IPS-18a (cell line): ENCODE measurements at regions not wholly inside any gene's neighbourhood (a gene's known extent, or its start where the extent isn't known, plus 50 kb on each side); places are given as distances from the start of the nearest gene placed in this dataset.
"Not testable (repeated sequence)": the region's sequence is repeated elsewhere in the genome, so short reads cannot be mapped to it uniquely, and the experiment has no call there.

ENCODE experiments used
- H3K27ac ChIP-seq: one replicate; pipeline ENCODE4 v1.5.1; 2013; ENCODE audit warnings: low read length
- H3K27me3 ChIP-seq: one replicate; pipeline ENCODE4 v1.6.1; 2013; ENCODE audit warnings: mild to moderate bottlenecking, low read length; ENCODE audit not compliant: control insufficient read depth, insufficient read depth
- H3K36me3 ChIP-seq: one replicate; pipeline ENCODE4 v1.6.1; 2013; ENCODE audit warnings: low read depth, low read length; ENCODE audit not compliant: control insufficient read depth
- H3K4me1 ChIP-seq: one replicate; pipeline ENCODE4 v1.6.1; 2013; ENCODE audit warnings: low read depth, low read length; ENCODE audit not compliant: control insufficient read depth
- H3K4me3 ChIP-seq: one replicate; pipeline ENCODE4 v1.5.1; 2013; ENCODE audit warnings: low read length
- H3K9ac ChIP-seq: one replicate; pipeline ENCODE4 v1.6.1; 2013; ENCODE audit warnings: mild to moderate bottlenecking, low read length, moderate library complexity
- H3K9me3 ChIP-seq: one replicate; pipeline ENCODE4 v1.6.1; 2013; ENCODE audit warnings: low read depth, low read length; ENCODE audit not compliant: control insufficient read depth

DNA sequence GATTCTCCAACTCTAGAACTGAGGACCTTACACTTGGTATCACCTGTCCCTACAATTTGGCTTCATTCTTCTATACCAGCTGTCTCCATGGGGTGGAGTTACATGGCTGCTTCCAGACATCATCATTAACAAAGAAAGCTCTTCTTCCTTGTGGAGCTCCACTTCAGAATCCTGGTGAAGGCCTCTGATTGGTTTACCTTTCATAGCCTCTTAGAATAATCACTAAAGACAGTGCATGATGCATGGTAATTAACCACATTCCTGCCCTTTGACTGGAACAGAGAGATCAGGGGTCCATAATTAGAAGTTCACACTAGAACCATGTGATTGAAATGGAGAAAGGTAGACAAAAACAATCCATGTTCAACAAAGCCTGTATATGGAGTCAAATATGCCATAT lies 112.6 kb upstream of the ZNF827 start:
- no peaks in the 10 kb centered on the region for H3K36me3 ChIP-seq
- H3K27ac ChIP-seq = no peak overlapping the region

DNA sequence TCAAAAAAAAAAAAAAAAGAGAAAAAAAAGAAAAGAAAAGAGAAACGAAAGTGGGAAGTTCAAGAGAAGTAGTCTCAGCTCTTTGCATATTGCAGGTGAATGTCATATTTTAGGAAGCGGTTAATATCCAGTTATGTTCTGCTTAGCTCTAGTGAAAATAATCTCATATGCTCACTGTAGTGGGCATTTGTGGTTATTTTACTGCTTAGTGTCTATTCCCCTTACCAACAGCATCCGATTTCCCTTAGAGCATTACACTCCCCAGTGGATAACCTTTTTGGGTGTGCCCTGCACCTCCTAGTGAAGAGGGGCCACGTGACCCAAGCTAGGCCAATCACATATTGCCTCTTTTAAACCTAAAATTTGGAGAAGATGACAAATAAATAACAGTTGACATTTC lies 111.2 kb upstream of the ZNF827 start:
- Histone ChIP-seq H3K9me3 (peaks cover 4% of the 10 kb centered on the region), H3K27ac (no peak overlapping the region), H3K4me3 (no peak overlapping the region), H3K36me3 (no peaks in the 10 kb centered on the region), H3K27me3 (no peaks in the 10 kb centered on the region), H3K9ac (no peak overlapping the region), H3K4me1 (no peaks in the 10 kb centered on the region)

More for the DNA sequence above, 112.6 kb upstream of the ZNF827 start:
- H3K4me3 ChIP-seq = no peak overlapping the region
- H3K27me3 ChIP-seq = no peaks in the 10 kb centered on the region
- H3K9ac ChIP-seq = no peak overlapping the region
- H3K9me3 ChIP-seq = peaks cover 4% of the 10 kb centered on the region
- no peaks in the 10 kb centered on the region for H3K4me1 ChIP-seq

DNA sequence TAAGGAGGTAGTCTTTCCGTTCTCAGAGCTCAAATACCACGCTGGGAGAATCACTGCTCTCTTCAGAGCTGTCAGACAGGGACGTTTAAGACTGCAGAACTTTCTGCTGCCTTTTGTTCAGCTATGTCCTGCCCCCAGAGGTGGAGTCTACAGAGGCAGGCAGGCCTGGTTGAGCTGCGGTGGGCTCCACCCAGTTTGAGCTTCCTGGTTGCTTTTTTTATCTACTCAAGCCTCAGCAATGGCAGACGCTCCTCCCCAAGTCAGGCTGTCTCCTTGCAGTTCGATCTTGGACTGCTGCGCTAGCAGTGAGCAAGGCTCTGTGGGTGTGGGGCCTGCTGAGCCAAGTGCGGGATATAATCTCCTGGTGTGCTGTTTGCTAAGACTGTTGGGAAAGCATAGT lies 109.1 kb upstream of the ZNF827 start:
- not testable (repeated sequence) for H3K27ac ChIP-seq, H3K27me3 ChIP-seq, H3K4me3 ChIP-seq, H3K9me3 ChIP-seq, H3K36me3 ChIP-seq, H3K4me1 ChIP-seq, H3K9ac ChIP-seq

DNA sequence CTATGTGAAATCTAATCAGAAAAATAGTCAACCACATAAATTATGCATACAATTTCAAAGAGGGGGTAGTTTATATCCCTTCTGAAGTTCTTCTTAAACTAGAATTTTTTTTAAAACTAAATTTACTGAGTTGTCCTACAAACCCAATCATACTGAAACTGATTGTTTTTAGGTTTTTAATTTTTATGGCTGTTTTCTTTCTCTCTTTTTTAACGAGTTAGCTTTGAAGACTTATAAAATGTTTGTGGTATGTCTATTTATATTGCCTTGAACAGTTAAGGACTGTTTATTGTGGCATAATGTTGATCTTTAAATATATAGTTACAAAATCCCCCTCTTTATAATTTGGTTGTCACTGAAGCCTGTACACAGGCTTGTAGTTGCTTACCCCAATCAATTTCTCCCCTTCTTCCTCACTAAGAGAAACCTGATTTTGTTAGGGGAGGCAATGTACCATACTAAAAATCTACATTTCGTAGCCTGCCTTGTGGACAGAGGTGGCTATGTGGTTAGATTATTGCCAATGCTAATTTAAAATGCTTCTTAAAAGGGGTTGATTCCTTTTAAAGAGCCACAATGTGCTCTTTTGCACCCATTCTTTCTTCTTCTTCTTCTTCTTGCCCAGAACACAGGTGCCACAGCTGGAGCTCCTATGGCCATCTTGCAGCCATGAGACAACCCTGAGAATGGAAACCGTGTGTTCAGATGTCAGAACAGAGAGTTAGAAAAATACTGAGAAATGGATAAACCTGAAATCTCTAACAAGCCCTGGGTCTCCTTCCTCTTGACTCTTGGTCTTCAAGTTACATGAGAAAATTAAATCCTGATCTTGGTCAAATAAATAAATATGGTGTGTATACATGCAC lies 102.7 kb upstream of the ZNF827 start:
- Histone ChIP-seq H3K4me3 (no peak overlapping the region), H3K9me3 (no peaks in the 10 kb centered on the region), H3K36me3 (no peaks in the 10 kb centered on the region), H3K4me1 (no peaks in the 10 kb centered on the region), H3K27me3 (no peaks in the 10 kb centered on the region), H3K9ac (no peak overlapping the region), H3K27ac (no peak overlapping the region)

DNA sequence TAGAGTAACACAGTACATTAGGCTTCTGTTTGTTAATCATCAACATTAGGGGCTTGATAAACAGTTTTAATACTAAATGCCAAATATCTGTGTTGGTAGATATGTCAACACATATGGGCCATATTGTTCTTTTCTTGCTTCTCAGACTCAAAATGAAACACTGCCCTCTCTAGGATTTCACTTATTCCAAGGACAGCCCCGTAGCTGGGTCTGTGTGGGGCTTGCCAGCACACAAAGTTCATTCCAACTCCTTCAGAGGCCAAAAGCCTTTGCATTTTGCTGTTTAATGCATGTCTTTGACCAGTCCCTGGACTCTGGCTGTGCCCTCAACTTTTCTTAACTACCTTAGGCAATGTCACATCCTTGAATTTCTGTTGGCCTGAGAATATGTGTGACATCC lies 102.0 kb upstream of the ZNF827 start:
- H3K9ac ChIP-seq = no peak overlapping the region
- H3K4me1 ChIP-seq = no peaks in the 10 kb centered on the region
- no peak overlapping the region for H3K4me3 ChIP-seq
- H3K27me3 ChIP-seq = no peaks in the 10 kb centered on the region
- no peak overlapping the region for H3K27ac ChIP-seq
- H3K9me3 ChIP-seq = no peaks in the 10 kb centered on the region
- H3K36me3 ChIP-seq = no peaks in the 10 kb centered on the region

DNA sequence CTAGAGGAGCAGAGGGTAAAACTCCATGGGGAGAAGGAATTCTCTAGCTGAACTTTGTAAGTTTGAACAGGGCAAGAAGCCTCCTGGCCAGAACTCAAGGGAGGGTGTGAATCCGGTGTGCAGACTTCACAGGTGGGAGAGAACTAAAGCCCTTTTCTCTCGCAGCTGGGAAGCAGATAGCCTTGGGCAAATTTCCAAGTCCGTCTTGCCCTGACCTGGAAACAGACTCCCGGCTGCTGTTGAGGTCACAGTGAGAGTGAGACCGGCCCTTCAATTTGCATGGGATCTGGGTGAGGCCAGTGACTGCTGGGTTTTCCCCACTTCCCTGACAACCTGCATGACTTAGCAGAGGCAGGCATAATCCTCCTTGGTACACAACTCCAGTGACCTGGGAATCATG lies 94.5 kb upstream of the ZNF827 start:
- Histone ChIP-seq H3K9ac (no peak overlapping the region), H3K4me3 (no peak overlapping the region), H3K4me1 (peaks cover 25% of the 10 kb centered on the region), H3K36me3 (no peaks in the 10 kb centered on the region), H3K27me3 (no peaks in the 10 kb centered on the region), H3K27ac (no peak overlapping the region), H3K9me3 (no peaks in the 10 kb centered on the region)

DNA sequence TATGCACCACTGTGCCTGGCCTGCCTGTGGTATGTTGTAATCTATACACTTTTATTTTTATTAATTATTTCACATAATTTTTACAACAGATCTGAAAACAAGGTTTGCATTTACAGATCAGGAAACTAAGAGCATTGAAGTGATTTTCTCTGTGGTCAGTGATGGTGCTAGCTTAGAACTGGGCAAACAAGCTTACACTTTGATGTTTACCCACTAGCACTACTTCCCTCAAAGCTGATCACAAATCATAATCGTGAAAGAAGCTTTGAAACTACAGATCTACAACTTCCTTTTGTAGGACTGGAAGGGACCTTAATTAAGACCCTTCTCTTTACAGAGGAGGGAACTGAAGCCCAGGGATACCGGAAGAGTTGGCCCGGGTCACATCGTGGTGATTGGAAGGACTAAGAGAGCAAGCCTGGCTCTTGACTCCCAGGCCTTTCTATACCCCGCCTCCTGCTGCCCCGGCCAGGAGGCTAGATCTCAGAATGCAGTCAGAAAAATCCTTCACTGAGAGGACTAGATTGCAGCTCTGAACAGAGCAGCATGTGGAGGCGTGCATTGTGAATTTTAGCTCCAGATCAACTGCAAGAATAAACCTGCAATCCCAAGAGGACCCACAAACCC lies 93.7 kb upstream of the ZNF827 start:
- Histone ChIP-seq H3K27ac (no peak overlapping the region), H3K27me3 (no peaks in the 10 kb centered on the region), H3K4me1 (peaks cover 25% of the 10 kb centered on the region), H3K9me3 (no peaks in the 10 kb centered on the region), H3K9ac (no peak overlapping the region), H3K36me3 (no peaks in the 10 kb centered on the region), H3K4me3 (no peak overlapping the region)

DNA sequence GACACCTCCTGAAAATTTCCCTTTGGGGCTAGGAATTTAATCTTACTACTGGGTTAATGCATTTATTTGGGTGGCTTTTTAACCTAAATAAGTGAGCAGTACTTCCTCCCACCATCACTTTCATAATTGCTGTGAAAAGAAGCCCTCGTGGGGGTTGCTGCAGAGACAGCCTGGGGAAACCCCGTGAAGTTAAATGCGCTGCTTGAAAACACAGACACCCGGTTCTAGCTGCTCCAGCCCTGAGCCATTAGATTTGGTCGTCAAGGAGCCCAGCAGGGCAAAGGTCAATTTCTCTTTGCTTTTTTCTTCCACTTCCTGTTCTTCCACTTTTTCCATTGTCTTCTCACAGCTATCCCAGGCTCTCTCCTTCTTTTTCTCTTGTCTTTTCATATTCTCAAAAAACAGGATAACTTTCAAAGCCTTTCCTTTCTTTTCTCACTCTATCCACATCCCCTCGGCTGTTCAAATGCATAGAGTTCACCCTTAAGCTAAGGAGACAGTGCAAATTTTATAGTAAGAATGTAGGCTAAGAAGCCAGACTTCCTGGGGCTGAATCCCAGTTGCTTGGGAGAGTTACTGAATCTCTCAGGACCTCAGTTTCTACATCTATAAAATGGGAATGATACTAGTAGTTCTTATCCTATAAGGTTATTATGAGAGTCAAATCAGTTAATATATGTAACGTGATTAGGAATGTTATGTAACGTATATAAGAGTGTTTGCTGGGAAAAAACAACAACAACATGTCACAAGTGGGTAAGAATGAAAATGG lies 91.5 kb upstream of the ZNF827 start:
- Histone ChIP-seq H3K9me3 (no peaks in the 10 kb centered on the region), H3K27ac (no peak overlapping the region), H3K4me1 (peaks cover 25% of the 10 kb centered on the region), H3K9ac (peak overlapping the region; percentile 2), H3K27me3 (no peaks in the 10 kb centered on the region), H3K4me3 (no peak overlapping the region), H3K36me3 (no peaks in the 10 kb centered on the region)

DNA sequence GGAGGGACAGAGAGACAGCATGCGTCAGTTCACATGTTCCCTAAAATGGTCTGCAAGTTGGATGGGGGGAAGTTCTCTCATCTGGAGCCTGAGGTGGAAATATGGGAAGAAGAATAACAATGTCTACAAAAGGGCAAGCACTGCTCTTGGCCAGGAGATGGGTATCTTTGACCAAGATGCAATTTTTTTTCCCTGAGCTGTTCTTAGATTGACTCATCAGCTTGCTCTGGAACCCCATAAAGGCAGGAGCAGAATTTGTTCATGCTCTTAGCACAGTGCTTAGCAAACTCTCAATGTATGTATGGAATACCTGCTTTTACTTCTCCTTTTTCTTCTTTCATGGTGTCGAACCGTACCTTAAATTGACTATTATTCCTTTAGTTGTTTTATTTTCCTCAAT lies 90.5 kb upstream of the ZNF827 start:
- H3K9ac ChIP-seq = no peak overlapping the region
- no peaks in the 10 kb centered on the region for H3K9me3 ChIP-seq
- no peak overlapping the region for H3K27ac ChIP-seq
- no peaks in the 10 kb centered on the region for H3K36me3 ChIP-seq
- H3K27me3 ChIP-seq = no peaks in the 10 kb centered on the region
- H3K4me3 ChIP-seq = no peak overlapping the region
- H3K4me1 ChIP-seq = peaks cover 25% of the 10 kb centered on the region

DNA sequence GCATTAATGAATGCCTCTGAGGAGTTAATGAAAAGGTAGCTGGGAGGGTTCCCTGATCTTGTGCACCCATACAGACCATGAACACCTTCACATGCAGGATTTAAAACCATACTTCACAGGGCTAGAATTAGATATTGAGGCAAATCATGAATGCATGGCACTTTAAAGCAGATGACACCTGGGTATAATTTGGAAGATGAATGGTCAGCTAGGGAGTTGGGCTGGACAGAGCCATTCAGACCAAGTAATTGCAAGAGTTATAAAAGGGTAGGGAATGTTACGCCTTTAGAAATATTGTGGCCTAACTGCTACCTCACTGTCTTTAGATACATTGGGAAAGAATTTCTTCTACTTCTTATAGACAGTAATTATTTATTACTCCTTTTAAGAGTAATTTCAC lies 89.1 kb upstream of the ZNF827 start:
- no peaks in the 10 kb centered on the region for H3K27me3 ChIP-seq
- no peaks in the 10 kb centered on the region for H3K36me3 ChIP-seq
- no peak overlapping the region for H3K4me3 ChIP-seq
- no peaks in the 10 kb centered on the region for H3K9me3 ChIP-seq
- H3K9ac ChIP-seq = no peak overlapping the region
- no peak overlapping the region for H3K27ac ChIP-seq
- H3K4me1 ChIP-seq = peaks cover 18% of the 10 kb centered on the region

DNA sequence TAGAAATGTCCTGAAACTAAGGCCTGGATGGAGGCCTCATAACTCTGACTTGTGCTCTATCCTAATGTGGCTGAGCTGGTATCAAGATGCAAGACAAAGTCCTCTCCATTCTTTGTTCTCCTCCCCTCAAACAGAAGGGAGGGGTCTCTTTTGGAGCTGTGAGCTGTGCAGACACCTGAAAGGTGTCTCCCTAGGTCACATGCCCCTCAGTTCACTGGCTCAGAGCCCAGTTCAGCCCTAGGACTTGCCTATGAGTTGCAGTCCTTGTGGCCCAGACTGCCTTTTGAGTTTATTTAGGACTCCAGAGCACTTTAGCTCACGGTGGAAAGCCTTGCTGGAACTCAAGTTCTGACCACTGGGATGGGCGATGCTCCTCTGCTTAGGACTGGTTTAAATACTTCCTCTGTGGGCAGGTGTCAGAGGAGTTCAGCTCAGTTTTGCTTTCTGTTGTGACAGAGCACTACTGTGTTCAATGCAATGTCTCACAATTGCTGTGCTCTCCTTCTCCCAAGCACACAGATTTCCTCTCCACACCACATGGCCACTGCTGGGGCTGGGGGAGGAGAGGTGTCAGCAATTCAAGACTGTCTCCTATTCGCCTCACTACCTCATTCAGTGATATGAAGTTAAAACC lies 84.8 kb upstream of the ZNF827 start:
- Histone ChIP-seq H3K27me3 (no peaks in the 10 kb centered on the region), H3K27ac (no peak overlapping the region), H3K4me3 (no peak overlapping the region), H3K9ac (no peak overlapping the region), H3K4me1 (no peaks in the 10 kb centered on the region), H3K9me3 (no peaks in the 10 kb centered on the region), H3K36me3 (no peaks in the 10 kb centered on the region)
